ENCODE measurements at regions not wholly inside any gene's neighbourhood (a gene's known extent, or its start where the extent isn't known, plus 50 kb on each side); places are given as distances from the start of the nearest gene placed in this dataset.
"Not testable (repeated sequence)": the region's sequence is repeated elsewhere in the genome, so short reads cannot be mapped to it uniquely, and the experiment has no call there.

DNA sequence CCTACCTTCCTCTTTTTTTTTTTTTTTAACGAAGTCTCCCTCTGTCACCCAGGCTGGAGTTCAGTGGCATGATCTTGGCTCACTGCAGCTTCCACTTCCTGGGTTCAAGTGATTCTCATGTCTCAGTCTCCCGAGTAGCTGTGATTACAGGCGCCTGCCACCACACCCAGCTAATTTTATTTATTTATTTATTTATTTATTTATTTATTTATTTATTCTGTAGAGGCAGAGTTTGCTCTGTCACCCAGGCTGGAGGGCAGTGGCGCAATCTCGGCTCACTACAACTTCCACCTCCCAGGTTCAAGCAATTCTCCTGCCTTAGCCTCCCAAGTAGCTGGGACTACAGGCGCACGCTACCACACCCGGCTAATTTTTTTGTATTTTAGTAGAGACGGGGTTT is 66.0 kb upstream of the ELN start:
- H4K91ac ChIP-seq (ENCODE audit: insufficient read depth, low read depth, low read length); H3K9me1 ChIP-seq (ENCODE audit: insufficient read depth, low read length); in situ Hi-C loops (cut with MboI; ENCODE audit: low sequenced_read_pairs); H2BK120ac ChIP-seq (ENCODE audit: low read depth, low read length); H3K4me2 ChIP-seq (ENCODE audit: low read depth, low read length); H3K4me3 ChIP-seq (ENCODE audit: insufficient read depth, low read depth, low read length); dilution Hi-C loops (cut with HindIII; ENCODE audit: low sequenced_read_pairs, unreplicated experiment); H2BK15ac ChIP-seq (ENCODE audit: low read depth, low read length); POLR2A ChIA-PET (ENCODE audit: unreplicated experiment); BruUV-seq (replicated peaks); H3K23ac ChIP-seq (ENCODE audit: low read depth, low read length); H3K14ac ChIP-seq (replicated peaks; ENCODE audit: low read depth, low read length); H3K9ac ChIP-seq (ENCODE audit: low read depth, low read length); ATAC-seq (ENCODE audit: low read depth); H3K56ac ChIP-seq (ENCODE audit: extremely low read depth, insufficient read depth, low read length); H4K20me1 ChIP-seq (ENCODE audit: insufficient read depth, low read length); H2AK9ac ChIP-seq (replicated peaks; ENCODE audit: low read depth, low read length, poor library complexity); H2BK20ac ChIP-seq (ENCODE audit: low read depth, low read length); H3K9me3 ChIP-seq (ENCODE audit: control insufficient read depth, insufficient read depth, low read length); CTCF ChIA-PET; H3K79me1 ChIP-seq (ENCODE audit: low read depth in 1 of 2, low read length in 2 of 2); H3K4ac ChIP-seq (ENCODE audit: low read depth, low read length); H2AK5ac ChIP-seq (ENCODE audit: low read depth, low read length); H3K27ac ChIP-seq (ENCODE audit: insufficient read depth, low read length); H3K4me1 ChIP-seq (ENCODE audit: control insufficient read depth, insufficient read depth, low read length); DNase-seq; H2AFZ ChIP-seq (replicated peaks; ENCODE audit: low read length, poor library complexity); H4K8ac ChIP-seq (ENCODE audit: low read depth in 2 of 2, low read length in 2 of 2); H3K18ac ChIP-seq (ENCODE audit: low read depth, low read length); H3K27me3 ChIP-seq (ENCODE audit: control insufficient read depth, insufficient read depth, low read length); H3K36me3 ChIP-seq (ENCODE audit: control insufficient read depth, insufficient read depth, low read length); H4K5ac ChIP-seq (ENCODE audit: low read depth, low read length); H2BK5ac ChIP-seq (ENCODE audit: low read depth, low read length, poor library complexity, severe bottlenecking): not testable (repeated sequence)
- WGBS, 2 experiments (ENCODE audit: extremely low coverage in 2 of 2, insufficient read length in 1 of 2), result no CpG with 5 or more reads among the region's 9 CpGs
- intact Hi-C loops (cut with micrococcal nuclease), result loop anchor here (5.0 kb wide), 1 partner anchor 35 kb away; no protein-coding TSS in a partner anchor

All from IMR-90 (cell line).